ENCODE measurements at regions not wholly inside any gene's neighbourhood (a gene's known extent, or its start where the extent isn't known, plus 50 kb on each side); places are given as distances from the start of the nearest gene placed in this dataset.

DNA sequence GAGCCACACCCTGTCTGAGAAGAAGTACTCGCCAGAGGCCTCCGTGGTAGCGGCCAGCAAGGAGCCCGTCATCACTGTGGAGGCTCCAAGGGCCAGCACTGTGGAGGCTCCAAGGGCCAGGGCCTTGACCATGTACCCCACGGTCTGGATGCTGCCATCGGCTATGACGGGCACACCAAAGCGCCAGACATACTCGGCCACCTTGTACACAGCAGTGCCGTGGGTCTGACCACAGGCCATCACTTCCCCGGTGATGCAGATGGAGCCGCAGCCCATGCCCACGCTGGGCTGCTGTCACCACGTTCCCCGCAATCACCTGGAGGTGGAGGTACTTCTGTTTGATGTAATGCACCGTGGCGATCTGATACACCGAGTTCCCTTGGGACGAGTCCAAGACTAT, 377.7 kb upstream of the MAOA start:
- 96% methylated on average over 19 of the region's 19 CpGs for WGBS
- H3K9me3 ChIP-seq (ENCODE audit: control insufficient read depth in 4 of 4, low read length in 3 of 4), result no peaks in the 10 kb centered on the region
- no peaks in the 10 kb centered on the region for H3K4me1 ChIP-seq (ENCODE audit: control insufficient read depth in 4 of 4, insufficient read depth in 4 of 4, low read length in 3 of 4)
- no peak for DNase-seq (ENCODE audit: low spot score)
- H3K36me3 ChIP-seq (ENCODE audit: control insufficient read depth in 4 of 4, insufficient read depth in 3 of 4, low read depth in 1 of 4, low read length in 3 of 4), result no peaks in the 10 kb centered on the region
- no peak overlapping the region for H3K9ac ChIP-seq (ENCODE audit: low read depth in 1 of 2, low read length in 2 of 2)
- H3K4me3 ChIP-seq (ENCODE audit: low read depth in 1 of 3, low read length in 3 of 3), result no peak overlapping the region
- TF ChIP-seq RXRA (IDR thresholded peaks at IDR 0.05), result no peak
- no peak for TF ChIP-seq GABPA (IDR thresholded peaks at IDR 0.05 in 1 of 2, conservative IDR thresholded peaks at IDR 0.05 in 1 of 2)
- TF ChIP-seq YY1 (IDR thresholded peaks at IDR 0.05), result no peak
- TF ChIP-seq FOXA1 (IDR thresholded peaks at IDR 0.05), result no peak
- no peak for TF ChIP-seq EGR1 (IDR thresholded peaks at IDR 0.05; ENCODE audit: low read depth in 2 of 2)
- TF ChIP-seq SP1 (IDR thresholded peaks at IDR 0.05), result no peak
- TF ChIP-seq, protein P1, sequence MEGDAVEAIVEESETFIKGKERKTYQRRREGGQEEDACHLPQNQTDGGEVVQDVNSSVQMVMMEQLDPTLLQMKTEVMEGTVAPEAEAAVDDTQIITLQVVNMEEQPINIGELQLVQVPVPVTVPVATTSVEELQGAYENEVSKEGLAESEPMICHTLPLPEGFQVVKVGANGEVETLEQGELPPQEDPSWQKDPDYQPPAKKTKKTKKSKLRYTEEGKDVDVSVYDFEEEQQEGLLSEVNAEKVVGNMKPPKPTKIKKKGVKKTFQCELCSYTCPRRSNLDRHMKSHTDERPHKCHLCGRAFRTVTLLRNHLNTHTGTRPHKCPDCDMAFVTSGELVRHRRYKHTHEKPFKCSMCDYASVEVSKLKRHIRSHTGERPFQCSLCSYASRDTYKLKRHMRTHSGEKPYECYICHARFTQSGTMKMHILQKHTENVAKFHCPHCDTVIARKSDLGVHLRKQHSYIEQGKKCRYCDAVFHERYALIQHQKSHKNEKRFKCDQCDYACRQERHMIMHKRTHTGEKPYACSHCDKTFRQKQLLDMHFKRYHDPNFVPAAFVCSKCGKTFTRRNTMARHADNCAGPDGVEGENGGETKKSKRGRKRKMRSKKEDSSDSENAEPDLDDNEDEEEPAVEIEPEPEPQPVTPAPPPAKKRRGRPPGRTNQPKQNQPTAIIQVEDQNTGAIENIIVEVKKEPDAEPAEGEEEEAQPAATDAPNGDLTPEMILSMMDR (IDR thresholded peaks at IDR 0.05; ENCODE audit: low read depth, low read length, missing input control), result no peak
- TF ChIP-seq, protein P2, sequence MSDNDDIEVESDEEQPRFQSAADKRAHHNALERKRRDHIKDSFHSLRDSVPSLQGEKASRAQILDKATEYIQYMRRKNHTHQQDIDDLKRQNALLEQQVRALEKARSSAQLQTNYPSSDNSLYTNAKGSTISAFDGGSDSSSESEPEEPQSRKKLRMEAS (IDR thresholded peaks at IDR 0.05), result no peak
- no peak for TF ChIP-seq HNF4G (IDR thresholded peaks at IDR 0.05)
- no peak for TF ChIP-seq ATF3 (IDR thresholded peaks at IDR 0.05)
- no peak for TF ChIP-seq HNF4A (conservative IDR thresholded peaks at IDR 0.05)
- TF ChIP-seq RAD21 (IDR thresholded peaks at IDR 0.05), result no peak
- no peaks in the 10 kb centered on the region for H3K27me3 ChIP-seq (ENCODE audit: control insufficient read depth in 4 of 4, insufficient read depth in 4 of 4, low read length in 3 of 4)
- H3K27ac ChIP-seq (ENCODE audit: low read depth in 1 of 2, low read length in 2 of 2), result no peak overlapping the region

- no peak overlapping the region for H3K27ac ChIP-seq (ENCODE audit: low read depth in 1 of 2, low read length in 2 of 2)
- DNase-seq (ENCODE audit: low spot score), result no peak
- no peaks in the 10 kb centered on the region for H3K36me3 ChIP-seq (ENCODE audit: control insufficient read depth in 4 of 4, insufficient read depth in 3 of 4, low read depth in 1 of 4, low read length in 3 of 4)
- TF ChIP-seq, protein P1 (IDR thresholded peaks at IDR 0.05; ENCODE audit: low read depth, low read length, missing input control), result no peak
- no peak for TF ChIP-seq JUND (IDR thresholded peaks at IDR 0.05)
- no peak for TF ChIP-seq FOXA1 (IDR thresholded peaks at IDR 0.05)
- TF ChIP-seq ZBTB33 (IDR thresholded peaks at IDR 0.05), result no peak
- TF ChIP-seq ATF3 (IDR thresholded peaks at IDR 0.05), result no peak
- no peak for TF ChIP-seq SP1 (IDR thresholded peaks at IDR 0.05)
- no peak for TF ChIP-seq HNF4G (IDR thresholded peaks at IDR 0.05)
- no peak for TF ChIP-seq YY1 (IDR thresholded peaks at IDR 0.05)
- TF ChIP-seq FOXA2 (IDR thresholded peaks at IDR 0.05), result no peak
- TF ChIP-seq, protein P2 (IDR thresholded peaks at IDR 0.05), result no peak
- no peak for TF ChIP-seq GABPA (IDR thresholded peaks at IDR 0.05 in 1 of 2, conservative IDR thresholded peaks at IDR 0.05 in 1 of 2)
- TF ChIP-seq HNF4A (conservative IDR thresholded peaks at IDR 0.05), result no peak
- no peak for TF ChIP-seq EGR1 (IDR thresholded peaks at IDR 0.05; ENCODE audit: low read depth in 2 of 2)
- no peak for TF ChIP-seq TAF1 (conservative IDR thresholded peaks at IDR 0.05)
- TF ChIP-seq RAD21 (IDR thresholded peaks at IDR 0.05), result no peak
- TF ChIP-seq NR2F2 (IDR thresholded peaks at IDR 0.05), result no peak
- no peak for TF ChIP-seq RXRA (IDR thresholded peaks at IDR 0.05)
- TF ChIP-seq REST (IDR thresholded peaks at IDR 0.05), result no peak
- no peaks in the 10 kb centered on the region for H3K9me3 ChIP-seq (ENCODE audit: control insufficient read depth in 4 of 4, low read length in 3 of 4)
- 97% methylated on average over 38 of the region's 38 CpGs for WGBS
- no peak overlapping the region for H3K9ac ChIP-seq (ENCODE audit: low read depth in 1 of 2, low read length in 2 of 2)
- no peaks in the 10 kb centered on the region for H3K4me1 ChIP-seq (ENCODE audit: control insufficient read depth in 4 of 4, insufficient read depth in 4 of 4, low read length in 3 of 4)
- no peaks in the 10 kb centered on the region for H3K27me3 ChIP-seq (ENCODE audit: control insufficient read depth in 4 of 4, insufficient read depth in 4 of 4, low read length in 3 of 4)
- no peak overlapping the region for H3K4me3 ChIP-seq (ENCODE audit: low read depth in 1 of 3, low read length in 3 of 3)
These were observed 376.7 kb upstream of the MAOA start for GRCh38 chrX:43279341-43279808.

Measured in liver (tissue), 8 donors.